ENCODE measurements at regions not wholly inside any gene's neighbourhood (a gene's known extent, or its start where the extent isn't known, plus 50 kb on each side); places are given as distances from the start of the nearest gene placed in this dataset.
A peak's percentile ranks its signal among the peaks of the same experiment; 100 is the strongest.

DNA sequence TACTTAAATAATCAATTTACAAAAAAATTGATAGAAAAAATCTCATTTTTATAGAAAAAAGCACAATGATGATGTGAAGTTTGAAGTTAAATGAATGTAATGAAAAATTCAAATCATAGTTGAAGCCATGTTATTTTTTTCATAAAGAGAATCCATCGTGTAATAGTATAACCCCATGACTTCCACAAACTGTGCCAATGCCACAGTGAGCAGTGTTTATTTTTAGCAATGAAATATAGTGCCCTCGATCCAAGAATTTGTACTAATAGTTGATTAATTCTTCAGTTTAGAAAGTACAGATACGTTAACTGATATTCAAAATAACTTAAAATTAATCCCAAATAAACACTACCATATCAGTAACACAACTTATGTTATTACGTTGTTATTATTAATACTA, 225.9 kb downstream of the PTPRC start:
- DNase-seq (ENCODE audit: low spot score), result no peak

DNA sequence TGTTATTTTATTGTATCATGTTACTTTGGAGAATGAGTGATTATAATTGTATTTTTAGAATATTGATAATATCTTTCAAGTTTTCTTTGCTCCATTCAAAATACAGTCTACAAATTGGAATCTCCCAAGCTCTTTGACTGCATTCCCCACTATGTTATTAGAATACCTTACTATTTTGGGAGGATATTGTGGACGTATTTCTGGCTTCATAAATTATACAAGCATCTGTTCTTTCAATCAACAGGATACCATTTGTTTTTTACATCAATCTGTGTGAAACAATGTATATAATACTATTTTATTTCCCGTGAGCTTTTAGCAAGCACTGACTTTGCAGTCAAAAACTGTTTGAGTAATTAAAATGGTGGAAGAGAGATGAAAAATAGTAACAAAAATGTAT, 226.5 kb downstream of the PTPRC start:
- DNase-seq (ENCODE audit: low spot score), result no peak

DNA sequence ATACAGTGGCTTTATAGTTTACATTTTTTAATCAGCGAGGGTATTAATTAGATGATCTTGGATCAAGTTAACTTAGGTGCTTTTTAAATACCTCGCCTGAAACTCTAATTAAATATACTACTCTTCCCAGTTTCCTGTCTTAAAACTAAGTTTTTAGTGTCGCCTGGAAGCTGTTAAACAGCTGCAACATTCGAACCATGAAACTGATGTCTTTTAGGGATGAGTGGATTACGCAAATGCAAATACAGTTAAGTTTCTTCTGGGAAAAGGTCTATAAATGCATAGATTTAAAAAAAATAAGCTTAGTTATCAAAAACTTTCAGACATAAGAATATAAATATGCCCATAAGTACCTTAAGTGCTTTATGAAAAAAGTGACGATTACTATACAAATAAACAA, 228.3 kb downstream of the PTPRC start:
- DNase-seq (ENCODE audit: low spot score), result no peak

DNA sequence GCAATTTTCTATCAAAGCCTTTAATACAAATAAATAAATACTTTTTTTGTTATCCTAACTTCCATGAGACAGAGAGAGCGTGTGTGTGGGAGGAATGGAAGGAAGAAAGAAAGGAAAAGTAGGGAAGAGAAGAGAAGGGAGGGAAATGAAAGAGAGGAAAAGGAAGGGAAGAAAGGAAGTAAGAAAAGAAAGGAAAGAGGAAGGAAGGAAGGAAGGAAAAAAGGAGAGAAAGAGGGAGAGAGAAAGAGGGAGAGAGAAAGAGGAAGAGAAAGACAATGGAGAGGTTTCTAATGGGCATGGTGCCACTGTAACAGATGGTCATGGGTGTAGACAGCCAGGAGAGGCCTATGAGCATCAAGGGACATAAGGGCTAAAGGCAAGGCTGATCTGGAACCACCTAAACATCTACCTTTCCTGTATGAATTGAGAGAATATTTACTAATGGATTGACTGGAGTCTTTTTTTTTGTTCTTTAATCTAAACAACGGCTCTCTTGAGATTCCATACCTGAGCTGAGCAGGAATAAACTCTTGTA, 234.9 kb downstream of the PTPRC start:
- no peak for DNase-seq (ENCODE audit: low spot score)

DNA sequence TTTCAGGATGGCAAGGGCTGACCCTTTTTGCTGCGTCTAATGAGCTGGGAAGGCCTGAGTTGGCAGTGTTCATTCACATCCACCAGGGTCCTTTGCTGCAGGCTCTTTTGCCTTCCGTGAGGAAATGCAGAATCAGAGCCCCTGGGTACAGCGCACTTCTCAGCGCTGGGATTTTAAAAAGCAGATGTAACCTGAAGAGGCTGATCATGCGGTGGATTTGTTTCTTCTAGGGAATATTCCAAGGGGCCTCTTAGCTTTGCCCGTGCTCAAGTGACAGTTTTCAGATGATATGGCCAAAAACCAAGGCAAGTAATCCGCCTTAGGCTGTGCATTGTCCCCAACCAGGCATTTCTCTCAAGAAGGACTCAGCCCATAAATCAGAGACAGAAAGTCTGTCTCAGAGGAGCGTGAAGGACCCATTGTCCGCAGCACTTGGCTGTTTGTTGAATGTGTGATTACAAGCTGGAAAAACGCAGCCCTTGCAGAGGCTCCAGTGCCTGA, 237.6 kb downstream of the PTPRC start:
- DNase-seq (ENCODE audit: low spot score), result no peak

DNA sequence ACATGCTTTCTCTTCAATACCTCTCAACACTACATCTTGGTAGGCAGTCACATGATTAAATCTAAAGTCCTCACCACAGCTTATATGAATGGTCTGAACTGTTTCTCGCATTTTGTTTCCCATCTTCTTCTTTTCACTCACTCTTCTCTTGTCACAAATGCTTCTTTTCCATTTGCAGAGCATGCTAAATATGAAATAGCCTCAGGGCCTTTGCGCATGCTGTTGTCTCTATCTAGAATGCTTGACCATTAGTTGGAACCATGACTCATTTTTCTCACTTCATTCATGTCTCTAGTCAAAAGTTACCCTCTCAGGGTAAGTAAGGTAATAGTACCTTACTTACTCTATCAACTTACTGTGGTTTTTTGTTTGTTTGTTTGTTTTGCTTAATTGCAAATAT, 239.7 kb downstream of the PTPRC start:
- no peak for DNase-seq (ENCODE audit: low spot score)

DNA sequence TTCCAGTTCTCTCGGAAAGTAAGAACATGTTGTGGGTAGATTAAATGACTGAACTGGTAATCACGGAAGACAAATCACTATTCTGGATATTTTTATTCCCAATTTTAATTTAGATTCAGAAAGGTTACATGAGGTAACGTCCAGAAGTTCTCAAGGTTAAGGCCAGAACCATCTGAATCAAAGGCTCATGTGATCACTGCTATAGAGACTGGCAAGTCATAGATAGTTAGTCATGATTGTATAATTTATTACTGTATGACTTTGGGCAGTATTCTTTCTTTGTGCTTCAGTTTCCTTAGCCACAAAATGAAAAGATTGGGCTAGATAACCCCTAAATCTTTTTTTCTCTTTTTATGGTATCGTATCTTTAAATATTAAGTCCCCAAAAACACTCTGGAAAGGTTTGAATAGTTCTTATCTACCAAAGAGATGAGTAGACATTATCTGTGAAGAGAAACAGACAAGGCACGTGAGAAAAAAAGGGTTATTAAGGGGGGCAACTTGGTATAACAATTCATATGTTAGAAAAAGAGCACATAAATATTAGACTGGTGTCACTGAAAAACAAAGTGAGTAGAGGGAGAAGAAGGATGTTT, 241.0 kb downstream of the PTPRC start:
- no peak for DNase-seq (ENCODE audit: low spot score)

DNA sequence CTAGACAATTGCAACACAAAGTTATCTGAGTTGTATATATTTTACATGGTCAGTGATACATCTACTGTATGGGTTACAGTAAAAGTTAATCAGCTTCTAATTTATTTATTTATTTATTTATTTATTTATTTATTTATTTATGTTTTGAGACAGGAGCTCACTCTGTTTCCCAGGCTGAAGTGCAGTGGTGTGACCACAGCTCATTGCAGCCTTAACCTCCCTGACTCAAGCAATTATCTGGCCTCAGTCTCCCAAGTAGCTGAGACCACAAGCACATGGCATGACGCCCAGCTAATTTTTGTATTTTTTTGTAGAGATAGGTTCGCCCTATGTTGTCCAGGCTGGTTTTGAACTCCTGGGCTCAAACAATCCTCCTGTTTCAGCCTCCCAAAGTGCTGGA, 241.6 kb downstream of the PTPRC start:
- no peak for DNase-seq (ENCODE audit: low spot score)

DNA sequence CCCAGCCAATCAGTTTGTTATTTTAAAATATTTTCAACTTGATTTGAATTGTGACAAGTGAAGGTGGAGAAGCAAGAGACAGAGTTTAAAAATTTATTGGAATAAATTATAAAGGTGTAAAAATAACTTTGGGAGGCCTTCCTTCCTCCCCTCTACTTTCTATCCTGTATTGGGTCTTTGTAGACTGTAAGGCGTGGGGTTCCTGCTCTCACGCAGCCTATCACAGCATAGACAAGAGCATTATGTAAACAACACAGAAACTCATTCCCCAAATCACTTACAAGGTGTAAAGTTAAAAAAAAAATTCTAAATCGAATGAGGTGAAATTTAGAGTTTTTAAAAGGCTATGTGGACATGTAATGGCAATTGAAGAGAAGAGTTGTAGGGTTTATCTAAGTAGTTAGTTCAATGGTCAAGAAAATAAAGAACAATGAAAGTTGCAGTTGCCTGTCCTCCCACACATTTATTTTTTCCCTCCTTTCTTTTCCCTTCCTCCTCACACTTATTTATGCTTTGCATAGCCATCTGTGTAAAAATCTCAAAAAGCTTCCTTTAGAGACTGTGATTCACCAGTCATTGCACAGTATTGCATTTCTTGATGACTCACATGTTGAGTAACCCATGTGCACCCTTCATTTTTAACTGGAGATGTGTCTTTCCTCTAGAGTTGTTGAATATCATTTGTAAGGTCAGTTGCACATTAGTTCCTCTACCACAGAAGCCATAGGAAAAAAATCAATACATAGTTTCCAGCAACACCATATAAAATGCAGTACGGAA, 242.2 kb downstream of the PTPRC start:
- DNase-seq (ENCODE audit: low spot score), result peak; percentile 70

DNA sequence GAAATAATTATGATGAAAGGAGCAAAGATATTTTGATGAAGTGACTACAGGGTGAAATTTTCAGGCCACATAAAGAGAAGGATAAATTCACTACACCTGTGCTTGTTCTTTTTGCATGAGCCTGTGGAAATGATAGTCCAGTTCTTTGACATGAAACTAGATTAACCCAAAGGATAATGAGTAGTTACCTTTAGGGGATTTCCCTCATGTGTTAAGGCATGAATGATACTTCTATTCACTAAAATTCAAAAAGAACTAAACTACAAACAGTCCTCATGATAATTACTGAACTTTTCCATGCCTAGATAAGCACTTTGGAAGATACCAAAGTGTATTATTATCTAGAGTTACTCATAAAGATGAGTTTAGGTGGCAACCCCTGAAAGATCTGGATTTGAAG, 244.3 kb downstream of the PTPRC start:
- no peak for DNase-seq (ENCODE audit: low spot score)

DNA sequence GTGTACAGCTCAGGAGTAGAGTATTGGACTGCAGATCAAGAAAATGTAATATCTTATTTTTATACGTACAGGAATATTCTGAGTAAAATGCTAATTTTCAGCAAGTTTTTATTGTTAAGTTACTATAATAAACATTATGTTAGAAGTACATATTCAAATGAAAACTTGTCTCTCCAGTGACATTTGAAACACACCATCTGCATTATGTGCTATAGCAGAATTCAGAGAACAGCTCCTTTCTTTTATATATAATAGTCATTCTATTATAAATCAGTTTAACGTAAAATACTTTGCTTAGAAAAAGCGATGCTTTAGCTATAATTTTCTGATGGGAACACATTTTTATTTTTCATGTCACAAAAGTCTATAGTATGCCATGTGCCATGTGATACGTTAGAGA, 249.0 kb downstream of the PTPRC start:
- no peak for DNase-seq (ENCODE audit: low spot score)

DNA sequence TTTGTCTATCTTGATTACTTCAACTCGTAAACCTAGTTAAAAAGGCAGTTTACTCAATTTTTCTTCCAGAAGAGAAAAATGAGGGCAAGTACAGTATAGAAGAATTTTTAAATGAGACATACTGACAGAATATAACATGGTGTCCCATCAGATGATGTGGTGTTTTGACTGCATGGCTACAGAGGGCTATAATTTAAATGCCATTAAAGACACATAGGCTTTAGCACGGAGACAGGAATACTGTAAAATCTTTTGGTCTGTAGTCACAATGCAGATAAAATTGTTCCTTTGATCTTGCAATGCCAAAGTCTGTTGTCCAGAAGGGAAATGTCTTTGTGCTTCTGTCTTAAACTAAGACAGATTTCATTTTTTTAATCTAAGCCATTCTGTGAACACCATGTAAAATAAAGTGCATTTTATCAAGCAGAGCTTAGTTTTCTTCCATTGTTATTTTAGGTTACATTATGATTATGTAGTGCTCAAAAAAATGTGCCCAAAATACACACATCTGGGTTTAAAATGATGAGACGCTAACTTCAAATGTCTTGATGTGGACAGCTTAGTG, 249.6 kb downstream of the PTPRC start:
- DNase-seq (ENCODE audit: low spot score), result no peak

DNA sequence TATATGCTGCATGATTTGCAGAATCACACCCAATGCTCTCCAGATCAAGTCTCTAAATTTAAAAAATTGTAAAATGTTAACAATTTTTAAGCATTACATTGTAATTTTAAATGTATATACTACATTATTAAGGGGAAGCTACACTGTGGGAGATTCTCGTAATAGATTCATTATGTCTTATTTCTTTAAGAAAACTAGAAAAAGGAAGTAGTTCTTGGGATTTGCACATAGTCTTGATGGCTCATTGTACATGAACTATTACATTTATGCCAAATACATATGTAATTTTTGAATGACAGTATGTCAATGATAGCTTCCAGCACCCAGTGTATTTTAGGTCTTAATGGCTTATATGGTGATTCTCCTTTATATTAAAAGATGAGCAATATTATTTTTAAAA, 250.3 kb downstream of the PTPRC start:
- DNase-seq (ENCODE audit: low spot score), result no peak

DNA sequence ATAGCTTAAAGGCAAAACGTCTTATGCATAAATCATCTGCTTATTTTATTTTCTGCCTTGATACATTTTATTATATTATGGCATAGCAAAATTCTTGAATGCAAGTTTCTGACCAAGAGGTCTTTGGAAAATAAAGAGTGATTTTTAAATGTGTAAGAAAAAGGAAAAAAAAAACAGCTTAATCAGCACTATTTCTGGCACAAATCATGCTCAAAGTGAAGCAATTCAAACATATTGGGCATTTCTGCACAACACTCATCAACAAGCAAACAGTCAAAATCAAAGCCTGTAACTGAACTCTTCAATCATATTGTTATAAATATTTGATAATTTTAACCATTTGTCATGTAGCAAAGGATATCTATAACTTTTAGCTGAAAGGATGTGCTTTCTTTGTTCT, 250.9 kb downstream of the PTPRC start:
- DNase-seq (ENCODE audit: low spot score), result no peak

DNA sequence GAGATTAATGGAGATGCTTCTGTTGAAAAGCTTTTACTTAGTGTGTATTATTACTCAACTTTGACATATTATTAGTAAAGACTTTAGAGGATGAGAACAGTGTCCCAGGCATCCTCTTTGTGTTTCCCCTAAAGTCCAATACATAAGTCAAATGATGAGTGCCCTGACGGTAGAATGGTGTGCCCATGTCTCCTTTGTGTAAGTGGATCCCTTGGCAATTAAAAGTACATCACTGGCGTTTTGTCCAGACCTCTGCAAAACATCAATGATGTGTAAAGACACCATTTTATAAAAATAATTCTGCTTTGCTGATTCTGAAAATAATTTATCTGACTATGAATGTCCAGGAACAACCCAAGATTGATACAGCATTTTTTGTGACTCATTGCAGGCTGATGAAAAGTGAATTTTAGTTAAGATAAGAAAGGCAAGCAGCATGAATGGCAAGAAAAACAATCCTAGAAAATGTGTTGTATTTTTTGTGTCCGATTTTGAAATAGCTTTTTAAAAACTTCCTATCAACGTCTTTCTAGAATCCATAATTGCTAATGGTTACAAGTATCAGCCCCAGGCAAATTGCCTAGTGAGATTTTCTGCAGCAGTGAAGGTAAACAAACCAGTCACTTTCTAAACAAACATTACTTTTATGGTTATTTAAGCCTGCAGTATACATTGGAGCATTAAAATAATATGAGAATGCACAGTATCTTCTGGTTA, 251.5 kb downstream of the PTPRC start:
- DNase-seq (ENCODE audit: low spot score), result no peak

DNA sequence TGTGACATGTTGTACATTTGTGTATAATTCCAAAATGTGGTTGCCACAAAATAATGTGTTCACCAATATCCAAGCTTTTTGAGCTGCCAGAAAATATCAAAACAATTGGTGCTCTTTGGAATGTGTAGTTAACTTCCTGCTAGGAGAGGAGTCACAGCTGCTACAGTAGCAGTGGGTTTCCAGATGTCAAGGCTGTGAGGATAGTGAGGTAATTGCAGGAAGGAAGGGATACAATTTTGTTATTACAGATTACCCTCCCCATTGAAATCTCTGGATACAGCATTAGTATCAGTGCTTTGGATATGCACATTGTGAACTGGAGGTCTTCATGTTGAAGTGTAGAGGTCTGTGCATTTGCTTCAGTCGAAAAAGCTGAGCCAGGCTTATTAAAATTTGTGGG, 253.2 kb downstream of the PTPRC start:
- no peak for DNase-seq (ENCODE audit: low spot score)

DNA sequence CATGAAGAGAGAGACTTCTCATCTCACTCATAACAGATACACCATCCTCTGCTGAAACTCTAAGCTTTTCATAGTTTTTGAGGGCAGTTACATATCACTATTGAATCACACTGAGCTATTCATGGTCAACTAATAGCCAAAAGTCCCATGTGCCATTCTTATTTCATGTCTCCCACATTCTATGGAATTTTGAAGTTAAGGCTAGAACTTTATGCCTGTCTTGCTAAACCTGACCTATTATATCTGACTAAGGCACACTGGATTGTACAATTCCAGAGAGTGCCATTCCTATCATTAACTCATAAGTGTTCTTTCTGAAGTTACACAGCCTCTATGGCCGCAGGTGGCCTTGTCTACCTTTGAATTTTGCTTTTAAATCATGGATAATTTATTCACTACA, 254.3 kb downstream of the PTPRC start:
- no peak for DNase-seq (ENCODE audit: low spot score)

DNA sequence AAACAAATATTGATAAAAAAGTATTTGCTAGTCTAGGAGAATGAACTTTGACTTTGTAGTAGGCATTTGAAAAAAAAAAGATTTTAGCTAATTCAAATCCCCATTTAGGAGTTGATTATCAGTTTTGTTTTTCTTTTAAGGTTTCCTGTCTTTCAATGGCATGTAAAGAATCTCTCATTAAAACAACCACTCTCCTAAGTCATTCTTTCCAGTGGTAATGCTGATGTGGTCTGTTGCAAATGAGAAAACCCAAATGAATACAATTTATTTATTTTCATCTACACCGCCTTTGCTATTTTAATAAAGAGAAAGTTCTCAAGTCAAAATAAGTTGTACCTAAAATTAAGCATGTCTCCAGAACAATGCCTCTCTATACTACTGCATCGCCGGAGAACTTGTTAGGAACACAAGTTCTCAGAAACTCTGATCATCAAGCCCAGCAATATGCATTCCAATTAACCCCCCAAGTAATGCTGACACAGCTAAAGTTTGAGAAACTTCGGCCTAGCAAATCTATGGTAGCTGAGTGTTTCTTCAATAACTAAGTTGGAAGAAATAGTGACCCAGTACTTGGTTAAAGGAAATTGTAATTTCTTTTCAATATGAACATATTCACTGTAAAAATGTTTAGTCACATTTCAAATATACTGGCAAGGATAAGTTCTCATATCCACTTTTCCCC, 255.1 kb downstream of the PTPRC start:
- no peak for DNase-seq (ENCODE audit: low spot score)

DNA sequence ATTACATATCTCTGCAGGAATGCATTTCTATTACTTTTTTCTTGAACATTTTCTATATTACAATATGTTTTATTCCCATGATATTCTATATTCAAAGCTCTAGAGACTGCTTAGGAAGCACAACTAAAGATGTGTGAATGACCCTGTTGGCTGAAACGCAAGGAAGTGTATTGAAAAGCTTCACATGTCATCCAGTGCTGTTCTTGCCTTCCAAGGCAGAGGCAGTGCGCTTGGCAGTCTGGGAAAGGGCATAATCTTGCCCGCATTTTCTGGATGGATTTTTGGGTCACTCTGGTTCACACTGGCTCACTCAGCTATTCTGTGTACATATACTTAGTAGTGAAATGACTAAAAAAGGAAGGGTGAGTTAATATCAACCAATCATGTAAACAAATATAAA, 262.4 kb downstream of the PTPRC start:
- no peak for DNase-seq (ENCODE audit: low spot score)

DNA sequence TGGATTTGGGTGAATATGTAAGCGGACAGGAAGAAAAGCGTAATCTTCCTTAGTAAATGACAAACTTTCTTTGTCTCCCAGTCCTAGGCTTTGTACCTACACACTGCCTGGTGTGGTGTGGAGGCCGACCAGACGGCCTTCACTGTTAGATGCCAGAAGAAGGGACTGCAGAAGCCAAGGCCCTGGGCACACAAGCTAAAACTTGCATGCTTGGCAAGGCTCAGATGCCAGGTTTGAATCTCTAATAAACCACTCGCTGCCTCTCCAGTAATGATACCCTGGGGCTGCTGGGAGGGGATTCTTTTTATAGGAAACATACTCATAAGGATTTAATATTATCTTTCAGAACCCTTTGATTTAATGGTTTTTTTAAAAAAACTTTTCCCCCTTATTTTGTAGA, 263.8 kb downstream of the PTPRC start:
- DNase-seq (ENCODE audit: low spot score), result no peak

DNA sequence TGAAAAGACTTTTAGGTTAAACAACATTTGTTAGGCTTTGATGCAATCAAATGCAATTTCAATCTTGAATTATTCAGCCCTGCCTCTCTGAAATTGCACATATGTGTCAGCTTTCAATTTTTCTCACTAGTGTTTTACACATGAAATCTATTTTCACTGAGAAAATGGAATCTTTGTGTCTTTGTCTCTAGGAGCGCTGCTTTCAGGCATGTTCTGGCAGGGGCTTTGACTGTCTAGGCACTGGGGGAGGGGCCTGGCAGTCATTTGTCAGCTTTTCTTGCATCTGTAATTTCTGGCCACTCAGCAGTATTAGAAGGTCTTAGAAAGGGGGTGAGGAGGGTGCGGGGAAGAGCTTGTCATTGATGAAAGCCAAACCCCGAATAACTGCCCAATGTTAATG, 264.4 kb downstream of the PTPRC start:
- no peak for DNase-seq (ENCODE audit: low spot score)

DNA sequence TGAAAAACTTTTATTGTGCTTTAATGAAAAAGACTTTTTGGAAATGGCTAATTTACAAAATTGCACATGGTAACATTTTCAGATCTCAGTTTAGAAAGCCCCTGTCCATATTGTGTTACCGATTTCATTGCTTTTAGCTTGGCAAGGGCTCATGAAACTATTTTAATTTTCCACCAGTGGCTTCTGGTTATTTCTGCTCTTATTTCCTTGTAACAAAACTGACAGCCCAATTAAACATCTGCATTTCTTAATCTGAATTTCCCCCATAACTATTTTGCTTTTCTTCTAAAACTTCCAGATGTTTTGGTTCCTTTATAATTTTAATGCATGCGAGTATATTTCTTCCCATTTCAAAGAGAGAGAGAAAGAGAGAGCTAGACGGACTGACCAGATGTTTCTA, 264.8 kb downstream of the PTPRC start:
- DNase-seq (ENCODE audit: low spot score), result no peak
